ENCODE measurements at regions not wholly inside any gene's neighbourhood (a gene's known extent, or its start where the extent isn't known, plus 50 kb on each side); places are given as distances from the start of the nearest gene placed in this dataset.

DNA sequence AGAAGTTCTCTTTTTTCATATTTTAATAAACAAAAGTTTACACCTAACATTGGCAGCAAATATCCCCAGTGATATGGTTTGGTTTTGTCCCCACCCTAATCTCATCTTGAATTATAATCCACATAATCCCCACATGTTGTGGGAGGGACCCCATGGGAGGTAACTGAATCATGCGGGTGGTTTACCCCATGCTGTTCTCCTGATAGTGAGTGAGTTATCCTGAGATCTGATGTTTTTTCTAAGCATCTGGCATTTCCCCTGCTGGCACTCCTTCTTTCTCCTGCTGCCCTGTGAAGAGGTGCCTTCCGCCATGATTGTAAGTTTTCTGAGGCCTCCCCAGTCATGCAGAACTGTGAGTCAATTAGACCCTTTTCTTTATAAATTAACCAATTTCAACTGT lies 214.7 kb downstream of the SLITRK1 start (continued):
- TF ChIP-seq, protein P1, sequence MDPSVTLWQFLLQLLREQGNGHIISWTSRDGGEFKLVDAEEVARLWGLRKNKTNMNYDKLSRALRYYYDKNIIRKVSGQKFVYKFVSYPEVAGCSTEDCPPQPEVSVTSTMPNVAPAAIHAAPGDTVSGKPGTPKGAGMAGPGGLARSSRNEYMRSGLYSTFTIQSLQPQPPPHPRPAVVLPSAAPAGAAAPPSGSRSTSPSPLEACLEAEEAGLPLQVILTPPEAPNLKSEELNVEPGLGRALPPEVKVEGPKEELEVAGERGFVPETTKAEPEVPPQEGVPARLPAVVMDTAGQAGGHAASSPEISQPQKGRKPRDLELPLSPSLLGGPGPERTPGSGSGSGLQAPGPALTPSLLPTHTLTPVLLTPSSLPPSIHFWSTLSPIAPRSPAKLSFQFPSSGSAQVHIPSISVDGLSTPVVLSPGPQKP (IDR thresholded peaks at IDR 0.05; ENCODE audit: low read depth, low read length), result no peak
- TF ChIP-seq, protein P2, sequence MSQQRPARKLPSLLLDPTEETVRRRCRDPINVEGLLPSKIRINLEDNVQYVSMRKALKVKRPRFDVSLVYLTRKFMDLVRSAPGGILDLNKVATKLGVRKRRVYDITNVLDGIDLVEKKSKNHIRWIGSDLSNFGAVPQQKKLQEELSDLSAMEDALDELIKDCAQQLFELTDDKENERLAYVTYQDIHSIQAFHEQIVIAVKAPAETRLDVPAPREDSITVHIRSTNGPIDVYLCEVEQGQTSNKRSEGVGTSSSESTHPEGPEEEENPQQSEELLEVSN (IDR thresholded peaks at IDR 0.05; ENCODE audit: borderline replicate concordance, low read depth), result no peak
- TF ChIP-seq SREBF2 (IDR thresholded peaks at IDR 0.05) (no peak), FOSB (CRISPR knock-in tag; IDR thresholded peaks at IDR 0.05) (no peak)

DNA sequence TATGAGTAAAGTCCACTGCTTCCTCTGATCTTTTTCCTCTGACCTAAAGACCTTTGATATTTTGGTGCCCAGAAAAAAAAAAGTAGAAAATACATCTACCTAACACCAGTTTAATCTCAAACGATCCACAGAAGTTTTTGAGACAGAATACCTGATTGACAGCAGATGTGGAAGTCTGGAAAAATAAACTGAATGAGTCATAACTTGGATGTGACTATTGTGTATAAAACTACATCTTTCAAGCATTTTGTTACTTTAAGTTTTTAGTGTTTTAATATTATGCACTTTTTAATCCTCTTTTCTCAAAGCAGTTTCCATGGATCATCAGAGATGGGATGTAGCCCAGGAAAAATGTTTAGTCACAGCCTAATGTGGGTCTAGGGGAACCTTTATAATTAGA lies 216.1 kb downstream of the SLITRK1 start:
- Histone ChIP-seq H3K4me2 (no peak overlapping the region), H3K27ac (no peak overlapping the region), H3K9me3 (no peaks in the 10 kb centered on the region; the same call in 2 of the 3 replicates), H3K4me3 (no peak overlapping the region), H3K4me1 (no peaks in the 10 kb centered on the region)
- 6% methylated on average over 1 of the region's 1 CpG for WGBS (ENCODE audit: missing lambda C conversion rate)
- no peak for ATAC-seq
- TF ChIP-seq CBX2 (IDR thresholded peaks at IDR 0.05; ENCODE audit: borderline replicate concordance, low read depth), result no peak
- TF ChIP-seq ZSCAN20 (CRISPR knock-in tag; IDR thresholded peaks at IDR 0.05), result no peak
- TF ChIP-seq RAD21 (conservative IDR thresholded peaks at IDR 0.05 in 1 of 2, IDR thresholded peaks at IDR 0.05 in 1 of 2), result no peak
- TF ChIP-seq, protein P1 (IDR thresholded peaks at IDR 0.05; ENCODE audit: low read depth, low read length), result no peak
- TF ChIP-seq PHF8 (IDR thresholded peaks at IDR 0.05; ENCODE audit: borderline replicate concordance, low read depth), result no peak
- TF ChIP-seq, protein P2 (IDR thresholded peaks at IDR 0.05; ENCODE audit: borderline replicate concordance, low read depth), result no peak
- no peak for TF ChIP-seq ZNF302 (CRISPR knock-in tag; IDR thresholded peaks at IDR 0.05)
- TF ChIP-seq GATA3 (IDR thresholded peaks at IDR 0.05; ENCODE audit: borderline replicate concordance), result no peak
- no peak for TF ChIP-seq MAZ (IDR thresholded peaks at IDR 0.05; ENCODE audit: borderline replicate concordance, low read depth, low read length)
- TF ChIP-seq CHD4 (IDR thresholded peaks at IDR 0.05; ENCODE audit: borderline replicate concordance), result no peak
- no peak for TF ChIP-seq SREBF2 (IDR thresholded peaks at IDR 0.05)
- TF ChIP-seq NFE2L2 (conservative IDR thresholded peaks at IDR 0.05; ENCODE audit: low read length), result no peak
- no peak for TF ChIP-seq HOXB5 (CRISPR knock-in tag; IDR thresholded peaks at IDR 0.05)
- no peak for TF ChIP-seq EHF (CRISPR knock-in tag; IDR thresholded peaks at IDR 0.05)
- no peak for TF ChIP-seq CBX8 (IDR thresholded peaks at IDR 0.05)
- TF ChIP-seq HOXB13 (CRISPR knock-in tag; IDR thresholded peaks at IDR 0.05; ENCODE audit: low read depth), result no peak
- TF ChIP-seq, protein P3, sequence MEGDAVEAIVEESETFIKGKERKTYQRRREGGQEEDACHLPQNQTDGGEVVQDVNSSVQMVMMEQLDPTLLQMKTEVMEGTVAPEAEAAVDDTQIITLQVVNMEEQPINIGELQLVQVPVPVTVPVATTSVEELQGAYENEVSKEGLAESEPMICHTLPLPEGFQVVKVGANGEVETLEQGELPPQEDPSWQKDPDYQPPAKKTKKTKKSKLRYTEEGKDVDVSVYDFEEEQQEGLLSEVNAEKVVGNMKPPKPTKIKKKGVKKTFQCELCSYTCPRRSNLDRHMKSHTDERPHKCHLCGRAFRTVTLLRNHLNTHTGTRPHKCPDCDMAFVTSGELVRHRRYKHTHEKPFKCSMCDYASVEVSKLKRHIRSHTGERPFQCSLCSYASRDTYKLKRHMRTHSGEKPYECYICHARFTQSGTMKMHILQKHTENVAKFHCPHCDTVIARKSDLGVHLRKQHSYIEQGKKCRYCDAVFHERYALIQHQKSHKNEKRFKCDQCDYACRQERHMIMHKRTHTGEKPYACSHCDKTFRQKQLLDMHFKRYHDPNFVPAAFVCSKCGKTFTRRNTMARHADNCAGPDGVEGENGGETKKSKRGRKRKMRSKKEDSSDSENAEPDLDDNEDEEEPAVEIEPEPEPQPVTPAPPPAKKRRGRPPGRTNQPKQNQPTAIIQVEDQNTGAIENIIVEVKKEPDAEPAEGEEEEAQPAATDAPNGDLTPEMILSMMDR (IDR thresholded peaks at IDR 0.05), result no peak
- ChIA-PET CTCF (no interaction called here), POLR2A (no interaction called here)
- FAIRE-seq, result no peak
- no peak for DNase-seq (ENCODE audit: low read depth in 1 of 2, low spot score in 1 of 2)

DNA sequence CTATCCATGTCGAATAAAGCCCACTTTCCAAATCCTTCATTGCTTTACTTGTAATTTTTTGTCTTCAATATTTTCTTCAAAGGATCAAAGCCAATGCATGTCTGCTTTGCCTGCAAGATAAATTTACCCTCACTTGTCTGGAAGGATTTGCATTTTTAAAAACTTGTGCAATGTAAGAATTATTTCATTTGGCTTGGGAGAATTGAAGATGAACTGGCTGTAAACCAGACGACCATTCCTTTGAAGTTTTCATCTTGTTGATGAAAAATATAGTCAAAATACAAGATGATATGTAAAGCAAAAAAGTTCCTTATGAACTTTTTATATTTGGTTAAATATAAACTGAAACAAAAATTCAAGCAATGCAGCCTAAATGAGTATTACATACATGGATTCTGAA lies 225.0 kb downstream of the SLITRK1 start:
- Histone ChIP-seq H3K27ac (no peak overlapping the region), H3K4me2 (no peak overlapping the region), H3K9me3 (no peaks in the 10 kb centered on the region), H3K4me1 (no peaks in the 10 kb centered on the region), H3K4me3 (no peak overlapping the region)
- no peak for ATAC-seq
- no peak for DNase-seq (ENCODE audit: low read depth in 1 of 2, low spot score in 1 of 2)
- ChIA-PET CTCF (no interaction called here), POLR2A (no interaction called here)
- FAIRE-seq, result no peak
- 8% methylated on average over 2 of the region's 2 CpGs for WGBS (ENCODE audit: missing lambda C conversion rate)
- TF ChIP-seq, protein P4, sequence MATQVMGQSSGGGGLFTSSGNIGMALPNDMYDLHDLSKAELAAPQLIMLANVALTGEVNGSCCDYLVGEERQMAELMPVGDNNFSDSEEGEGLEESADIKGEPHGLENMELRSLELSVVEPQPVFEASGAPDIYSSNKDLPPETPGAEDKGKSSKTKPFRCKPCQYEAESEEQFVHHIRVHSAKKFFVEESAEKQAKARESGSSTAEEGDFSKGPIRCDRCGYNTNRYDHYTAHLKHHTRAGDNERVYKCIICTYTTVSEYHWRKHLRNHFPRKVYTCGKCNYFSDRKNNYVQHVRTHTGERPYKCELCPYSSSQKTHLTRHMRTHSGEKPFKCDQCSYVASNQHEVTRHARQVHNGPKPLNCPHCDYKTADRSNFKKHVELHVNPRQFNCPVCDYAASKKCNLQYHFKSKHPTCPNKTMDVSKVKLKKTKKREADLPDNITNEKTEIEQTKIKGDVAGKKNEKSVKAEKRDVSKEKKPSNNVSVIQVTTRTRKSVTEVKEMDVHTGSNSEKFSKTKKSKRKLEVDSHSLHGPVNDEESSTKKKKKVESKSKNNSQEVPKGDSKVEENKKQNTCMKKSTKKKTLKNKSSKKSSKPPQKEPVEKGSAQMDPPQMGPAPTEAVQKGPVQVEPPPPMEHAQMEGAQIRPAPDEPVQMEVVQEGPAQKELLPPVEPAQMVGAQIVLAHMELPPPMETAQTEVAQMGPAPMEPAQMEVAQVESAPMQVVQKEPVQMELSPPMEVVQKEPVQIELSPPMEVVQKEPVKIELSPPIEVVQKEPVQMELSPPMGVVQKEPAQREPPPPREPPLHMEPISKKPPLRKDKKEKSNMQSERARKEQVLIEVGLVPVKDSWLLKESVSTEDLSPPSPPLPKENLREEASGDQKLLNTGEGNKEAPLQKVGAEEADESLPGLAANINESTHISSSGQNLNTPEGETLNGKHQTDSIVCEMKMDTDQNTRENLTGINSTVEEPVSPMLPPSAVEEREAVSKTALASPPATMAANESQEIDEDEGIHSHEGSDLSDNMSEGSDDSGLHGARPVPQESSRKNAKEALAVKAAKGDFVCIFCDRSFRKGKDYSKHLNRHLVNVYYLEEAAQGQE (IDR thresholded peaks at IDR 0.05), result no peak
- TF ChIP-seq, protein P1 (IDR thresholded peaks at IDR 0.05; ENCODE audit: low read depth, low read length), result no peak
- TF ChIP-seq ZC3H11A (IDR thresholded peaks at IDR 0.05), result no peak
- TF ChIP-seq, protein P5, sequence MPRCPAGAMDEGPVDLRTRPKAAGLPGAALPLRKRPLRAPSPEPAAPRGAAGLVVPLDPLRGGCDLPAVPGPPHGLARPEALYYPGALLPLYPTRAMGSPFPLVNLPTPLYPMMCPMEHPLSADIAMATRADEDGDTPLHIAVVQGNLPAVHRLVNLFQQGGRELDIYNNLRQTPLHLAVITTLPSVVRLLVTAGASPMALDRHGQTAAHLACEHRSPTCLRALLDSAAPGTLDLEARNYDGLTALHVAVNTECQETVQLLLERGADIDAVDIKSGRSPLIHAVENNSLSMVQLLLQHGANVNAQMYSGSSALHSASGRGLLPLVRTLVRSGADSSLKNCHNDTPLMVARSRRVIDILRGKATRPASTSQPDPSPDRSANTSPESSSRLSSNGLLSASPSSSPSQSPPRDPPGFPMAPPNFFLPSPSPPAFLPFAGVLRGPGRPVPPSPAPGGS (IDR thresholded peaks at IDR 0.05), result no peak
- TF ChIP-seq ESRRA (IDR thresholded peaks at IDR 0.05; ENCODE audit: borderline replicate concordance, low read length), result no peak
- TF ChIP-seq NR3C1 (IDR thresholded peaks at IDR 0.05), result no peak
- no peak for TF ChIP-seq HOXB5 (CRISPR knock-in tag; IDR thresholded peaks at IDR 0.05)

Measured in A549 (cell line).